BLaER1 (cell line): ENCODE measurements at regions not wholly inside any gene's neighbourhood (a gene's known extent, or its start where the extent isn't known, plus 50 kb on each side); places are given as distances from the start of the nearest gene placed in this dataset.
"Not testable (repeated sequence)": the region's sequence is repeated elsewhere in the genome, so short reads cannot be mapped to it uniquely, and the experiment has no call there.

Experiments used
- H3K27ac ChIP-seq: shearing (Covaris generic); formaldehyde crosslinking; 2 replicates; pipeline ENCODE4 v1.8.1; 2022
- H3K27me3 ChIP-seq: shearing (Covaris generic); formaldehyde crosslinking; 2 replicates; pipeline ENCODE4 v1.8.1; 2022
- H3K36me3 ChIP-seq: shearing (Covaris generic); formaldehyde crosslinking; 2 replicates; pipeline ENCODE4 v1.8.1; 2022
- H3K4me1 ChIP-seq: shearing (Covaris generic); formaldehyde crosslinking; 2 replicates; pipeline ENCODE4 v1.8.1; 2022
- H3K4me2 ChIP-seq: shearing (Covaris generic); formaldehyde crosslinking; 2 replicates; pipeline ENCODE4 v1.8.1; 2022
- H3K4me3 ChIP-seq: shearing (Covaris generic); formaldehyde crosslinking; 2 replicates; pipeline ENCODE4 v1.8.1; 2022
- H3K9ac ChIP-seq: shearing (Covaris generic); formaldehyde crosslinking; 2 replicates; pipeline ENCODE4 v1.8.1; 2022
- H3K9me3 ChIP-seq: shearing (Covaris generic); formaldehyde crosslinking; 2 replicates; pipeline ENCODE4 v1.8.1; 2022
- H4K20me1 ChIP-seq: shearing (Covaris generic); formaldehyde crosslinking; 2 replicates; pipeline ENCODE4 v1.8.1; 2022
- Cebpa-rat ChIP-seq: shearing (Covaris generic); IDR thresholded peaks from 2 replicates; pipeline ENCODE4 v1.8.1; 2022

- no peak for TF ChIP-seq Cebpa-rat
- Histone ChIP-seq H3K4me2 (no peak overlapping the region), H3K36me3 (no peaks in the 10 kb centered on the region), H3K4me1 (no peaks in the 10 kb centered on the region), H3K9ac (no peak overlapping the region), H3K27ac (no peak overlapping the region), H3K9me3 (no peaks in the 10 kb centered on the region), H4K20me1 (no peaks in the 10 kb centered on the region), H3K4me3 (no peak overlapping the region), H3K27me3 (no peaks in the 10 kb centered on the region)
Observed at GRCh38 chr20:33919653-33920052, 74.1 kb upstream of the RALY start.

- H3K27ac ChIP-seq, result no peak overlapping the region
- no peak for TF ChIP-seq Cebpa-rat
- no peaks in the 10 kb centered on the region for H4K20me1 ChIP-seq
- H3K4me1 ChIP-seq, result no peaks in the 10 kb centered on the region
- H3K27me3 ChIP-seq, result no peaks in the 10 kb centered on the region
- no peak overlapping the region for H3K4me2 ChIP-seq
- H3K9ac ChIP-seq, result no peak overlapping the region
- H3K4me3 ChIP-seq, result no peak overlapping the region
- no peaks in the 10 kb centered on the region for H3K9me3 ChIP-seq
- no peaks in the 10 kb centered on the region for H3K36me3 ChIP-seq
Observed at GRCh38 chr20:33922224-33922623, 71.5 kb upstream of the RALY start.

GRCh38 chr20:33923740-33924139, 70.0 kb upstream of the RALY start:
- Histone ChIP-seq H3K9ac (no peak overlapping the region), H3K27ac (no peak overlapping the region), H3K27me3 (no peaks in the 10 kb centered on the region)

GRCh38 chr20:33925867-33926266, 67.8 kb upstream of the RALY start:
- no peak overlapping the region for H3K4me3 ChIP-seq
- no peaks in the 10 kb centered on the region for H3K4me1 ChIP-seq
- H3K4me2 ChIP-seq, result no peak overlapping the region
- no peak for TF ChIP-seq Cebpa-rat
- no peaks in the 10 kb centered on the region for H3K9me3 ChIP-seq
- no peak overlapping the region for H3K9ac ChIP-seq
- H4K20me1 ChIP-seq, result no peaks in the 10 kb centered on the region
- no peaks in the 10 kb centered on the region for H3K27me3 ChIP-seq
- no peaks in the 10 kb centered on the region for H3K36me3 ChIP-seq
- no peak overlapping the region for H3K27ac ChIP-seq

More at GRCh38 chr20:33923740-33924139, 70.0 kb upstream of the RALY start:
- Histone ChIP-seq H4K20me1 (no peaks in the 10 kb centered on the region), H3K9me3 (no peaks in the 10 kb centered on the region), H3K4me2 (no peak overlapping the region), H3K4me3 (no peak overlapping the region), H3K4me1 (no peaks in the 10 kb centered on the region), H3K36me3 (no peaks in the 10 kb centered on the region)
- no peak for TF ChIP-seq Cebpa-rat

- Histone ChIP-seq H3K4me1 (no peaks in the 10 kb centered on the region), H4K20me1 (no peaks in the 10 kb centered on the region), H3K36me3 (no peaks in the 10 kb centered on the region), H3K27me3 (no peaks in the 10 kb centered on the region), H3K9ac (no peak overlapping the region), H3K9me3 (no peaks in the 10 kb centered on the region), H3K4me3 (no peak overlapping the region), H3K4me2 (no peak overlapping the region), H3K27ac (no peak overlapping the region)
- no peak for TF ChIP-seq Cebpa-rat
Observed at GRCh38 chr20:33926425-33926824, 67.3 kb upstream of the RALY start.

GRCh38 chr20:33927724-33928123, 66.0 kb upstream of the RALY start:
- Histone ChIP-seq H4K20me1 (no peaks in the 10 kb centered on the region), H3K27ac (no peak overlapping the region), H3K4me1 (no peaks in the 10 kb centered on the region), H3K4me3 (no peak overlapping the region), H3K4me2 (no peak overlapping the region), H3K27me3 (no peaks in the 10 kb centered on the region), H3K9me3 (no peaks in the 10 kb centered on the region), H3K36me3 (no peaks in the 10 kb centered on the region), H3K9ac (no peak overlapping the region)
- TF ChIP-seq Cebpa-rat, result no peak

- no peaks in the 10 kb centered on the region for H3K27me3 ChIP-seq
- H4K20me1 ChIP-seq, result no peaks in the 10 kb centered on the region
- H3K4me1 ChIP-seq, result no peaks in the 10 kb centered on the region
- H3K4me3 ChIP-seq, result no peak overlapping the region
- no peaks in the 10 kb centered on the region for H3K36me3 ChIP-seq
- H3K9me3 ChIP-seq, result no peaks in the 10 kb centered on the region
- H3K9ac ChIP-seq, result no peak overlapping the region
- no peak overlapping the region for H3K4me2 ChIP-seq
- no peak for TF ChIP-seq Cebpa-rat
- no peak overlapping the region for H3K27ac ChIP-seq
Observed at GRCh38 chr20:33929917-33930316, 63.8 kb upstream of the RALY start.

GRCh38 chr20:33933469-33933909, 60.2 kb upstream of the RALY start:
- H3K9ac ChIP-seq, result no peak overlapping the region
- no peaks in the 10 kb centered on the region for H3K36me3 ChIP-seq
- no peaks in the 10 kb centered on the region for H3K27me3 ChIP-seq
- no peaks in the 10 kb centered on the region for H3K4me1 ChIP-seq
- no peak overlapping the region for H3K4me3 ChIP-seq
- no peak for TF ChIP-seq Cebpa-rat
- no peaks in the 10 kb centered on the region for H4K20me1 ChIP-seq
- no peak overlapping the region for H3K27ac ChIP-seq
- no peak overlapping the region for H3K4me2 ChIP-seq
- H3K9me3 ChIP-seq, result no peaks in the 10 kb centered on the region

GRCh38 chr20:33936656-33937055, 57.1 kb upstream of the RALY start:
- Histone ChIP-seq H3K36me3 (no peaks in the 10 kb centered on the region), H3K9ac (no peak overlapping the region), H3K27ac (no peak overlapping the region), H3K27me3 (no peaks in the 10 kb centered on the region), H3K4me3 (no peak overlapping the region), H3K4me1 (no peaks in the 10 kb centered on the region), H4K20me1 (no peaks in the 10 kb centered on the region), H3K9me3 (no peaks in the 10 kb centered on the region), H3K4me2 (no peak overlapping the region)
- no peak for TF ChIP-seq Cebpa-rat

GRCh38 chr20:33939031-33939430, 54.7 kb upstream of the RALY start:
- H3K27me3 ChIP-seq, H3K27ac ChIP-seq, H3K4me1 ChIP-seq, H3K4me2 ChIP-seq, H3K9ac ChIP-seq, H3K36me3 ChIP-seq, H3K9me3 ChIP-seq, H3K4me3 ChIP-seq, H4K20me1 ChIP-seq: not testable (repeated sequence)

- no peak overlapping the region for H3K4me3 ChIP-seq
- no peaks in the 10 kb centered on the region for H3K36me3 ChIP-seq
- TF ChIP-seq Cebpa-rat, result no peak
- no peaks in the 10 kb centered on the region for H3K27me3 ChIP-seq
- H3K27ac ChIP-seq, result no peak overlapping the region
- no peaks in the 10 kb centered on the region for H3K9me3 ChIP-seq
- no peaks in the 10 kb centered on the region for H4K20me1 ChIP-seq
- no peak overlapping the region for H3K4me2 ChIP-seq
- H3K9ac ChIP-seq, result no peak overlapping the region
- no peaks in the 10 kb centered on the region for H3K4me1 ChIP-seq
Observed at GRCh38 chr20:33940666-33941065, 53.0 kb upstream of the RALY start.
